IMR-90 (cell line): ENCODE measurements at regions not wholly inside any gene's neighbourhood (a gene's known extent, or its start where the extent isn't known, plus 50 kb on each side); places are given as distances from the start of the nearest gene placed in this dataset.

Experiments
- ATAC-seq: fragments of 200-7000 bp; cut with Tn5 transposase; 2 replicates; pipeline ENCODE4 v1.9.1; 2020; ENCODE audit warnings: low read depth, mild to moderate bottlenecking, moderate library complexity
- BruUV-seq: library from RNA; stranded (reverse); fragments of 400-500 nt; replicated peaks from 2 replicates; lab custom pipeline; 2021; lab: Mats Ljungman, UMichigan
- CTCF ChIA-PET: fragments of 300-600 bp; formaldehyde crosslinking; extraction: SDS; loops from one replicate; lab custom pipeline; 2021; ENCODE audit warnings: antibody characterized with exemption; lab: Yijun Ruan, JAX
- POLR2A ChIA-PET: fragments of 300-600 bp; sonication (Branson Sonifier 250); formaldehyde crosslinking; loops from one replicate; lab custom pipeline; 2022; ENCODE audit warnings: antibody characterized with exemption; ENCODE audit not compliant: unreplicated experiment; lab: Charles Lee
- DNase-seq: peaks from one replicate; pipeline ENCODE4 v3.0.0; 2013
- H2AFZ ChIP-seq: replicated peaks from 2 replicates; pipeline ENCODE3; 2013; ENCODE audit warnings: low read length, mild to moderate bottlenecking; ENCODE audit not compliant: poor library complexity
- H2AK5ac ChIP-seq: 2 replicates; pipeline ENCODE4 v1.6.1; 2013; ENCODE audit warnings: low read depth, low read length, inconsistent platforms
- H2AK9ac ChIP-seq: replicated peaks from 2 replicates; pipeline ENCODE3; 2013; ENCODE audit warnings: mild to moderate bottlenecking, low read depth, low read length, moderate library complexity; ENCODE audit not compliant: poor library complexity
- H2BK120ac ChIP-seq: 2 replicates; pipeline ENCODE4 v1.6.1; 2013; ENCODE audit warnings: low read depth, low read length, inconsistent platforms
- H2BK15ac ChIP-seq: 3 replicates; pipeline ENCODE4 v1.6.1; 2013; ENCODE audit warnings: low read depth, low read length, inconsistent platforms
- H2BK20ac ChIP-seq: 2 replicates; pipeline ENCODE4 v1.6.1; 2013; ENCODE audit warnings: low read depth, mild to moderate bottlenecking, inconsistent platforms, low read length, moderate library complexity
- H2BK5ac ChIP-seq: 2 replicates; pipeline ENCODE4 v1.6.1; 2013; ENCODE audit warnings: mild to moderate bottlenecking, low read depth, low read length, inconsistent platforms; ENCODE audit not compliant: poor library complexity, severe bottlenecking
- H3K14ac ChIP-seq: replicated peaks from 2 replicates; pipeline ENCODE4 v1.6.1; 2013; ENCODE audit warnings: low read depth, low read length, inconsistent platforms
- H3K18ac ChIP-seq: 2 replicates; pipeline ENCODE4 v1.6.1; 2013; ENCODE audit warnings: low read depth, low read length, control low read depth
- H3K23ac ChIP-seq: 2 replicates; pipeline ENCODE4 v1.6.1; 2013; ENCODE audit warnings: low read depth, low read length, inconsistent platforms
- H3K27ac ChIP-seq: 2 replicates; pipeline ENCODE4 v1.5.1; 2013; ENCODE audit warnings: mild to moderate bottlenecking, control low read depth, low read length; ENCODE audit not compliant: insufficient read depth
- H3K27me3 ChIP-seq: 2 replicates; pipeline ENCODE4 v1.6.1; 2013; ENCODE audit warnings: low read length; ENCODE audit not compliant: control insufficient read depth, insufficient read depth
- H3K36me3 ChIP-seq: 2 replicates; pipeline ENCODE4 v1.6.1; 2013; ENCODE audit warnings: low read length, mixed read lengths; ENCODE audit not compliant: control insufficient read depth, insufficient read depth
- H3K4ac ChIP-seq: 2 replicates; pipeline ENCODE4 v1.6.1; 2013; ENCODE audit warnings: low read depth, low read length, inconsistent platforms
- H3K4me1 ChIP-seq: 2 replicates; pipeline ENCODE4 v1.6.1; 2013; ENCODE audit warnings: low read length, mixed read lengths; ENCODE audit not compliant: control insufficient read depth, insufficient read depth
- H3K4me2 ChIP-seq: 2 replicates; pipeline ENCODE4 v1.6.1; 2013; ENCODE audit warnings: low read depth, mild to moderate bottlenecking, control low read depth, low read length, moderate library complexity
- H3K4me3 ChIP-seq: 2 replicates; pipeline ENCODE4 v1.5.1; 2013; ENCODE audit warnings: low read depth, mild to moderate bottlenecking, control low read depth, low read length, moderate library complexity; ENCODE audit not compliant: insufficient read depth
- H3K56ac ChIP-seq: 2 replicates; pipeline ENCODE4 v1.6.1; 2013; ENCODE audit warnings: low read length, inconsistent platforms; ENCODE audit not compliant: insufficient read depth; ENCODE audit errors: extremely low read depth
- H3K79me1 ChIP-seq, 2 experiments: 2 replicates each; pipeline ENCODE4 v1.6.1; 2013; ENCODE audit warnings: low read length in 2 of 2, inconsistent platforms in 1 of 2, low read depth in 1 of 2
- H3K9ac ChIP-seq: 2 replicates; pipeline ENCODE4 v1.6.1; 2013; ENCODE audit warnings: low read depth, low read length, control low read depth
- H3K9me1 ChIP-seq: 2 replicates; pipeline ENCODE4 v1.6.1; 2013; ENCODE audit warnings: low read length, inconsistent platforms; ENCODE audit not compliant: insufficient read depth
- H3K9me3 ChIP-seq: 2 replicates; pipeline ENCODE4 v1.6.1; 2013; ENCODE audit warnings: low read length; ENCODE audit not compliant: control insufficient read depth, insufficient read depth
- H4K20me1 ChIP-seq: 2 replicates; pipeline ENCODE4 v1.6.1; 2013; ENCODE audit warnings: low read length, inconsistent platforms; ENCODE audit not compliant: insufficient read depth
- H4K5ac ChIP-seq: 2 replicates; pipeline ENCODE4 v1.6.1; 2013; ENCODE audit warnings: mild to moderate bottlenecking, low read depth, low read length, control low read depth
- H4K8ac ChIP-seq, 2 experiments: 2 replicates each; pipeline ENCODE4 v1.6.1; 2013; ENCODE audit warnings: low read depth in 2 of 2, low read length in 2 of 2, control low read depth in 1 of 2, inconsistent platforms in 1 of 2
- H4K91ac ChIP-seq: 2 replicates; pipeline ENCODE4 v1.6.1; 2013; ENCODE audit warnings: low read depth, low read length, inconsistent platforms; ENCODE audit not compliant: insufficient read depth
- BHLHE40 ChIP-seq: fragments of 150-350 bp; IDR thresholded peaks from 2 replicates; pipeline ENCODE4 v1.6.1; 2016; ENCODE audit warnings: mild to moderate bottlenecking, low read depth, low read length
- CEBPB ChIP-seq: IDR thresholded peaks from 2 replicates; pipeline ENCODE4 v1.6.1; 2012; ENCODE audit warnings: low read depth, low read length, improper control_type of control experiment
- CHD1 ChIP-seq: IDR thresholded peaks from 2 replicates; pipeline ENCODE4 v1.6.1; 2012; ENCODE audit warnings: low read depth, low read length, improper control_type of control experiment
- FOS ChIP-seq: fragments of 150-350 bp; IDR thresholded peaks from 2 replicates; pipeline ENCODE4 v1.6.1; 2016; ENCODE audit warnings: low read depth, low read length
- MAFK ChIP-seq: IDR thresholded peaks from 2 replicates; pipeline ENCODE4 v1.6.1; 2012; ENCODE audit warnings: low read depth, low read length, improper control_type of control experiment
- MAZ ChIP-seq: IDR thresholded peaks from 2 replicates; pipeline ENCODE4 v1.6.1; 2012; ENCODE audit warnings: low read depth, mild to moderate bottlenecking, low read length, improper control_type of control experiment, moderate library complexity, borderline replicate concordance
- MXI1 ChIP-seq: IDR thresholded peaks from 2 replicates; pipeline ENCODE4 v1.6.1; 2012; ENCODE audit warnings: low read depth, mild to moderate bottlenecking, low read length, moderate library complexity, borderline replicate concordance
- NFE2L2 ChIP-seq: fragments of 150-350 bp; IDR thresholded peaks from 2 replicates; pipeline ENCODE4 v1.6.1; 2016; ENCODE audit warnings: low read depth, mild to moderate bottlenecking, low read length
- POLR2A ChIP-seq: IDR thresholded peaks from 2 replicates; pipeline ENCODE4 v1.6.1; 2012; ENCODE audit warnings: mild to moderate bottlenecking, low read depth, low read length
- RAD21 ChIP-seq: IDR thresholded peaks from 2 replicates; pipeline ENCODE4 v1.6.1; 2012; ENCODE audit warnings: low read length, improper control_type of control experiment
- RCOR1 ChIP-seq: IDR thresholded peaks from 2 replicates; pipeline ENCODE4 v1.6.1; 2012; ENCODE audit warnings: mild to moderate bottlenecking, low read length, improper control_type of control experiment; ENCODE audit not compliant: insufficient replicate concordance
- RFX5 ChIP-seq: IDR thresholded peaks from 2 replicates; pipeline ENCODE4 v1.8.0; 2012; ENCODE audit warnings: low read depth, mild to moderate bottlenecking, low read length, moderate library complexity
- SMC3 ChIP-seq: fragments of 150-350 bp; IDR thresholded peaks from 2 replicates; pipeline ENCODE4 v1.6.1; 2016; ENCODE audit warnings: low read depth, mild to moderate bottlenecking, antibody characterized with exemption, low read length, moderate library complexity
- WGBS, 2 experiments: methylation state at CpG; one replicate each; pipeline versions ENCODE4 v1.1.5 to v1.1.7; 2013; ENCODE audit warnings: missing lambda C conversion rate in 2 of 2; ENCODE audit not compliant: insufficient read length in 1 of 2; ENCODE audit errors: extremely low coverage in 2 of 2; 5-methylcytosine and 5-hydroxymethylcytosine counted together
- dilution Hi-C: fragments of 300-500 bp; cut with HindIII; formaldehyde crosslinking; loops from one replicate; pipeline ENCODE4 v1.14.3; 2018; ENCODE audit warnings: low sequenced_read_pairs; ENCODE audit not compliant: unreplicated experiment
- in situ Hi-C: fragments of 300-500 bp; cut with MboI; formaldehyde crosslinking; loops from 3 replicates; pipeline ENCODE4 v1.14.3; 2019; ENCODE audit warnings: low sequenced_read_pairs, inconsistent platforms, mixed read lengths
- intact Hi-C: fragments of 100-400 bp; cut with micrococcal nuclease; formaldehyde crosslinking; loops from 2 replicates; pipeline ENCODE4 v1.10.0; 2022
- TF ChIP-seq, protein P1 (sequence below): fragments of 150-350 bp; IDR thresholded peaks from 2 replicates; pipeline ENCODE4 v1.6.1; 2016; ENCODE audit warnings: low read depth, mild to moderate bottlenecking, low read length, moderate library complexity, borderline replicate concordance
- TF ChIP-seq, protein P2 (sequence below): conservative IDR thresholded peaks from 2 replicates; pipeline ENCODE4 v1.5.1; 2012; ENCODE audit warnings: mild to moderate bottlenecking, low read depth, low read length, improper control_type of control experiment
- TF ChIP-seq, protein P3 (sequence below): fragments of 150-350 bp; IDR thresholded peaks from 2 replicates; pipeline ENCODE4 v1.6.1; 2017; ENCODE audit warnings: mild to moderate bottlenecking, antibody characterized with exemption, low read length, low read depth

DNA sequence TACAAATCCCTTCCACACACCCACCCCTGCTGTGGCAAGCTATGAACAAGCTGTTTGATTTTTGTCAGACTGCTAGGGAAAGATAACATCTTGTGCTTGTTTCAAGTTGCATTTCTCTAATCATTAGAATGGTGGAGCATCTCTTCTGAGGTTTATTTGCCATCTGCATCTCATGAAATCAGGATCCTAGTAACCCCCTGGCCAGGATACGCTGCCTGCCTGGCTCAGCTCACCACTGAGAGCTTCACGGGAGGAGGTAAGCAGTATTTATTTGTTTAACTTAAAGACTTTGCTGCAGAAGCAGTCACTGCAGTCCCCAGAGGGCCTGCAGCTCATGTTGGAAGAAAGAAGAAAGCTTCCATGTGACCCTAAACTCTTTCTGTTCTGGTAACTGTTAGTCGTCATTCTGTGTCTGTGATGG, 83.3 kb upstream of the CXCL14 start:
- BruUV-seq = no TSS peak
- H3K27ac ChIP-seq = no peak overlapping the region
- no peak overlapping the region for H2BK120ac ChIP-seq
- no peak overlapping the region for H3K4me3 ChIP-seq
- H2AK5ac ChIP-seq = no peak overlapping the region
- intact Hi-C loops = no loop called here
- H4K91ac ChIP-seq = no peak overlapping the region
- H4K20me1 ChIP-seq = no peaks in the 10 kb centered on the region
- no peaks in the 10 kb centered on the region for H3K79me1 ChIP-seq
- in situ Hi-C loops = loop anchor here (25.0 kb wide), 1 partner anchor 450 kb away; no protein-coding TSS in a partner anchor
- POLR2A ChIA-PET = no interaction called here
- H2BK20ac ChIP-seq = no peak overlapping the region
- H2BK15ac ChIP-seq = no peak overlapping the region
- H3K4me1 ChIP-seq = no peaks in the 10 kb centered on the region
- ATAC-seq (no peak), DNase-seq (no peak)
- no peak overlapping the region for H4K5ac ChIP-seq
- H3K4ac ChIP-seq = no peak overlapping the region
- no peaks in the 10 kb centered on the region for H3K9me1 ChIP-seq
- CTCF ChIA-PET = no interaction called here
- H3K9me3 ChIP-seq = no peaks in the 10 kb centered on the region
- no peak overlapping the region for H2BK5ac ChIP-seq
- H3K23ac ChIP-seq = no peak overlapping the region
- no peak overlapping the region for H2AFZ ChIP-seq
- no peak overlapping the region for H3K4me2 ChIP-seq
- no peak overlapping the region for H3K14ac ChIP-seq
- H2AK9ac ChIP-seq = no peak overlapping the region
- H3K9ac ChIP-seq = no peak overlapping the region
- no peak overlapping the region for H4K8ac ChIP-seq
- H3K36me3 ChIP-seq = no peaks in the 10 kb centered on the region
- H3K18ac ChIP-seq = no peak overlapping the region
- no peak overlapping the region for H3K56ac ChIP-seq
- no CpG with 5 or more reads among the region's 3 CpGs for WGBS, 2 experiments
- TF ChIP-seq RFX5 (no peak), MXI1 (no peak), POLR2A (no peak), BHLHE40 (no peak), MAZ (no peak), FOS (no peak), RCOR1 (no peak), SMC3 (no peak), CHD1 (no peak), RAD21 (no peak), CEBPB (no peak), MAFK (no peak), NFE2L2 (no peak)
- TF ChIP-seq, protein P1, sequence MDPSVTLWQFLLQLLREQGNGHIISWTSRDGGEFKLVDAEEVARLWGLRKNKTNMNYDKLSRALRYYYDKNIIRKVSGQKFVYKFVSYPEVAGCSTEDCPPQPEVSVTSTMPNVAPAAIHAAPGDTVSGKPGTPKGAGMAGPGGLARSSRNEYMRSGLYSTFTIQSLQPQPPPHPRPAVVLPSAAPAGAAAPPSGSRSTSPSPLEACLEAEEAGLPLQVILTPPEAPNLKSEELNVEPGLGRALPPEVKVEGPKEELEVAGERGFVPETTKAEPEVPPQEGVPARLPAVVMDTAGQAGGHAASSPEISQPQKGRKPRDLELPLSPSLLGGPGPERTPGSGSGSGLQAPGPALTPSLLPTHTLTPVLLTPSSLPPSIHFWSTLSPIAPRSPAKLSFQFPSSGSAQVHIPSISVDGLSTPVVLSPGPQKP = no peak
- TF ChIP-seq, protein P2, sequence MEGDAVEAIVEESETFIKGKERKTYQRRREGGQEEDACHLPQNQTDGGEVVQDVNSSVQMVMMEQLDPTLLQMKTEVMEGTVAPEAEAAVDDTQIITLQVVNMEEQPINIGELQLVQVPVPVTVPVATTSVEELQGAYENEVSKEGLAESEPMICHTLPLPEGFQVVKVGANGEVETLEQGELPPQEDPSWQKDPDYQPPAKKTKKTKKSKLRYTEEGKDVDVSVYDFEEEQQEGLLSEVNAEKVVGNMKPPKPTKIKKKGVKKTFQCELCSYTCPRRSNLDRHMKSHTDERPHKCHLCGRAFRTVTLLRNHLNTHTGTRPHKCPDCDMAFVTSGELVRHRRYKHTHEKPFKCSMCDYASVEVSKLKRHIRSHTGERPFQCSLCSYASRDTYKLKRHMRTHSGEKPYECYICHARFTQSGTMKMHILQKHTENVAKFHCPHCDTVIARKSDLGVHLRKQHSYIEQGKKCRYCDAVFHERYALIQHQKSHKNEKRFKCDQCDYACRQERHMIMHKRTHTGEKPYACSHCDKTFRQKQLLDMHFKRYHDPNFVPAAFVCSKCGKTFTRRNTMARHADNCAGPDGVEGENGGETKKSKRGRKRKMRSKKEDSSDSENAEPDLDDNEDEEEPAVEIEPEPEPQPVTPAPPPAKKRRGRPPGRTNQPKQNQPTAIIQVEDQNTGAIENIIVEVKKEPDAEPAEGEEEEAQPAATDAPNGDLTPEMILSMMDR = no peak
- TF ChIP-seq, protein P3, sequence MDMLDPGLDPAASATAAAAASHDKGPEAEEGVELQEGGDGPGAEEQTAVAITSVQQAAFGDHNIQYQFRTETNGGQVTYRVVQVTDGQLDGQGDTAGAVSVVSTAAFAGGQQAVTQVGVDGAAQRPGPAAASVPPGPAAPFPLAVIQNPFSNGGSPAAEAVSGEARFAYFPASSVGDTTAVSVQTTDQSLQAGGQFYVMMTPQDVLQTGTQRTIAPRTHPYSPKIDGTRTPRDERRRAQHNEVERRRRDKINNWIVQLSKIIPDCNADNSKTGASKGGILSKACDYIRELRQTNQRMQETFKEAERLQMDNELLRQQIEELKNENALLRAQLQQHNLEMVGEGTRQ = no peak
- no peaks in the 10 kb centered on the region for H3K27me3 ChIP-seq
- dilution Hi-C loops = no loop called here
